ENCODE measurements at regions not wholly inside any gene's neighbourhood (a gene's known extent, or its start where the extent isn't known, plus 50 kb on each side); places are given as distances from the start of the nearest gene placed in this dataset.

DNA sequence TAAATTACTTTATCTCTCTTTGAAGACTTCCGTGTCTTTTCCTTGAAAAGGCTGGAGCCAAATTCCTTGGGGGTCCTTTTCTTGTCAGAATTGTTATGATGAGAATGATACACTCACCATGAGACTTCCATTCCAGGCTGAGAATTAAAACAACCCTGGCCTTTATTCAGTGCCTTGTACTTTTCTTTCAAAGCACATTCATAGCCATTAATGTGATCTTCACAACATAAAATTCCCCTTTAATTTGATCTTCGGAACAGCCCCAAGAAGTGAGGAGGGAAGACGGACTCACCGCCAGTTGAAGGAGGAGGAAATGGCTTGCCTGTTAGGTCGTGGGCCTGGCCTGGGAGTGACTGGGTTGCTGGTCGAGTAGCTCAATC, 127.3 kb downstream of the DDX1 start:
- TF ChIP-seq, protein P1, sequence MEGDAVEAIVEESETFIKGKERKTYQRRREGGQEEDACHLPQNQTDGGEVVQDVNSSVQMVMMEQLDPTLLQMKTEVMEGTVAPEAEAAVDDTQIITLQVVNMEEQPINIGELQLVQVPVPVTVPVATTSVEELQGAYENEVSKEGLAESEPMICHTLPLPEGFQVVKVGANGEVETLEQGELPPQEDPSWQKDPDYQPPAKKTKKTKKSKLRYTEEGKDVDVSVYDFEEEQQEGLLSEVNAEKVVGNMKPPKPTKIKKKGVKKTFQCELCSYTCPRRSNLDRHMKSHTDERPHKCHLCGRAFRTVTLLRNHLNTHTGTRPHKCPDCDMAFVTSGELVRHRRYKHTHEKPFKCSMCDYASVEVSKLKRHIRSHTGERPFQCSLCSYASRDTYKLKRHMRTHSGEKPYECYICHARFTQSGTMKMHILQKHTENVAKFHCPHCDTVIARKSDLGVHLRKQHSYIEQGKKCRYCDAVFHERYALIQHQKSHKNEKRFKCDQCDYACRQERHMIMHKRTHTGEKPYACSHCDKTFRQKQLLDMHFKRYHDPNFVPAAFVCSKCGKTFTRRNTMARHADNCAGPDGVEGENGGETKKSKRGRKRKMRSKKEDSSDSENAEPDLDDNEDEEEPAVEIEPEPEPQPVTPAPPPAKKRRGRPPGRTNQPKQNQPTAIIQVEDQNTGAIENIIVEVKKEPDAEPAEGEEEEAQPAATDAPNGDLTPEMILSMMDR (IDR thresholded peaks at IDR 0.05), result no peak
- TF ChIP-seq SIN3A (IDR thresholded peaks at IDR 0.05; ENCODE audit: borderline replicate concordance, insufficient read depth, low read depth, low read length) (no peak), POLR2AphosphoS5 (IDR thresholded peaks at IDR 0.05; ENCODE audit: low read depth, low read length) (no peak), TCF7L2 (IDR thresholded peaks at IDR 0.05; ENCODE audit: low read depth, low read length) (no peak)
